ENCODE measurements at regions not wholly inside any gene's neighbourhood (a gene's known extent, or its start where the extent isn't known, plus 50 kb on each side); places are given as distances from the start of the nearest gene placed in this dataset.

DNA sequence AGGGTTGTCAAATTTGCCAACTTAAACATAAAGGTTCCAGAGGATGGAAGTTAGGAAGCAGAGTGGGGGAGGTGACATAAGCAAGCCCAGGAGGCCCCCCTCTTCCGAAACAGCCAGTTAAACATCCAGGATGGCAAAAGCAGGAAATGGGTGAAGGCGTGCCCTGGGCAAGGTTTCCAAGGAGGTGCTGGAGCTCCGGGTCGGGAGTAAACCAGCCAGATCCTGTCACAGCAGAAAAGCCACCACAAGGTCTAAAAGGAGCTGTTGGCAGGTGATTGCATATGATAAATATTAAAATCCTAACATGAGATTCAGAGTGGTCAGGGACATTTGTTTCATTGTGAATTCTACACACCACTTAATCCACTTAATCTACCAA lies 572.2 kb upstream of the SALL3 start:
- no peak for DNase-seq
- no peak overlapping the region for H3K4me3 ChIP-seq
- no peaks in the 10 kb centered on the region for H3K36me3 ChIP-seq
- 45 to 58% (median 55%) methylated on average over 4 of the region's 4 CpGs for WGBS, 4 donors
- no peak for ATAC-seq
- H3K27me3 ChIP-seq: peaks cover 0 to 3% (median 0%) of the 10 kb centered on the region in 9 donors
- TF ChIP-seq POLR2A (IDR thresholded peaks at IDR 0.05): no peak
- TF ChIP-seq, protein P1, sequence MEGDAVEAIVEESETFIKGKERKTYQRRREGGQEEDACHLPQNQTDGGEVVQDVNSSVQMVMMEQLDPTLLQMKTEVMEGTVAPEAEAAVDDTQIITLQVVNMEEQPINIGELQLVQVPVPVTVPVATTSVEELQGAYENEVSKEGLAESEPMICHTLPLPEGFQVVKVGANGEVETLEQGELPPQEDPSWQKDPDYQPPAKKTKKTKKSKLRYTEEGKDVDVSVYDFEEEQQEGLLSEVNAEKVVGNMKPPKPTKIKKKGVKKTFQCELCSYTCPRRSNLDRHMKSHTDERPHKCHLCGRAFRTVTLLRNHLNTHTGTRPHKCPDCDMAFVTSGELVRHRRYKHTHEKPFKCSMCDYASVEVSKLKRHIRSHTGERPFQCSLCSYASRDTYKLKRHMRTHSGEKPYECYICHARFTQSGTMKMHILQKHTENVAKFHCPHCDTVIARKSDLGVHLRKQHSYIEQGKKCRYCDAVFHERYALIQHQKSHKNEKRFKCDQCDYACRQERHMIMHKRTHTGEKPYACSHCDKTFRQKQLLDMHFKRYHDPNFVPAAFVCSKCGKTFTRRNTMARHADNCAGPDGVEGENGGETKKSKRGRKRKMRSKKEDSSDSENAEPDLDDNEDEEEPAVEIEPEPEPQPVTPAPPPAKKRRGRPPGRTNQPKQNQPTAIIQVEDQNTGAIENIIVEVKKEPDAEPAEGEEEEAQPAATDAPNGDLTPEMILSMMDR (IDR thresholded peaks at IDR 0.05): no peak
- H3K27ac ChIP-seq: no peak overlapping the region
- intact Hi-C loops (cut with DNase I): no loop called here
- H3K4me1 ChIP-seq: no peaks in the 10 kb centered on the region
- no peaks in the 10 kb centered on the region for H3K9me3 ChIP-seq

DNA sequence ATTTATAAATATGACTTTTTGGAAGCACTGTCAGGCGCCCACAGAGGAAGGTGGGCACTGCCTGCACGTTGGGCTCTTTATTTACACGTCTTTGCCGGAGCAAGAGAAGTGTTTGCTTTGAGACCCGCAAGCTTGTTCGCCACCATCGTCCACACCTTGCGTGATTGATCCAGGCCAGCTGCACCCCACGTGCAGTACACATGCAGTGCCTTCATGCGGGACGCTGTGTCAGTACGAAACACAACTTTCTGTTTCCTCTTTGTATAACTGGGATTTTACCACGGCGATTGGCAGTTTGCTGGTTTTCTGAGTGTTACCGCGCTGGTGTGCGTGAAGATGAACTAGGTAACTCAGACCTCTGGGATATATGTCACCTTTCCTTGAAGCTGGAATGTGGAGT lies 571.0 kb upstream of the SALL3 start:
- ATAC-seq: no peak

DNA sequence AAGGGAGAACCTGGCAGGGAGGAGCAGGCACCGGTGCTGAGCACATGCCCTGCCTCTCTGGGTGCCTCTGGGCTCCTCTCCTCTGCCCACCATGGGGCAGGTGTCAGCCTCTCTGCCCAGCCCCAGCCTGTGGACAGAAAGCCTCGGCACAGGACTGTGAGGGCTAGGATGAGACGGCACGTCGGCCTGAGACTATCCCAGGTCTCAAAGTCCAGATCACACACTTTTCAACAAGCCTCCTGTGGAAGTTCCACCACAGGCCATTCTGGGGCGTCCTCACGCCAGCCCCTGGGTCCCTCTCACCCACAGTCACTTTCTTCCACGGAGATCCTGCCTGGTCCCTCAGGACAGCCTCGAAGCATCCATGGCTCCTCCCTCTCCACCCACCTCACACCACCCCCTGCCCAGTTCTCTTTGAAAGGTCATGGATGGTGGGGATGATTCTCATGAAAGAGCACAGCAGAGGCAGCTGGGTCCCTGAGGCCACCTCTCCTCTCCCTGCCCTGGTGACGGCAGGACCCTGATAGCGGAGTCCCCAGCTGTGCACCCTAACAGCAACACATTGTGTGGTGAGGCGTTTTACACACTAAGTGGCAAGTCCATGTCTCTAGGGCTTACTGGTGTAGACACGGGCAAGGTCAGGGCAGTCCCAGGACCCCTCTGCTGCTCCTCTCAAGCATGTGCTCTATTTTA lies 569.4 kb upstream of the SALL3 start:
- intact Hi-C loops (cut with DNase I): no loop called here
- no peaks in the 10 kb centered on the region for H3K9me3 ChIP-seq
- no peaks in the 10 kb centered on the region for H3K4me1 ChIP-seq
- TF ChIP-seq, protein P1 (IDR thresholded peaks at IDR 0.05): no peak
- no peak for TF ChIP-seq POLR2A (IDR thresholded peaks at IDR 0.05)
- no peaks in the 10 kb centered on the region for H3K36me3 ChIP-seq
- ATAC-seq (peak in 1 of 4 donors; percentile 13), DNase-seq (no peak)
- WGBS, 4 donors: 78 to 85% (median 83%) methylated on average over 13 of the region's 13 CpGs
- H3K27ac ChIP-seq: no peak overlapping the region
- H3K27me3 ChIP-seq: peaks cover 0 to 3% (median 0%) of the 10 kb centered on the region in 9 donors
- H3K4me3 ChIP-seq: no peak overlapping the region

More for the DNA sequence above, 571.0 kb upstream of the SALL3 start:
- Histone ChIP-seq H3K27me3 (peaks cover 0 to 3% (median 0%) of the 10 kb centered on the region in 9 donors), H3K9me3 (no peaks in the 10 kb centered on the region), H3K4me3 (no peak overlapping the region), H3K27ac (no peak overlapping the region), H3K36me3 (no peaks in the 10 kb centered on the region), H3K4me1 (no peaks in the 10 kb centered on the region)
- TF ChIP-seq, protein P1 (IDR thresholded peaks at IDR 0.05): no peak
- no peak for TF ChIP-seq POLR2A (IDR thresholded peaks at IDR 0.05)
- intact Hi-C loops (cut with DNase I): no loop called here
- WGBS, 4 donors: 83 to 85% (median 84%) methylated on average over 17 of the region's 17 CpGs
- no peak for DNase-seq

DNA sequence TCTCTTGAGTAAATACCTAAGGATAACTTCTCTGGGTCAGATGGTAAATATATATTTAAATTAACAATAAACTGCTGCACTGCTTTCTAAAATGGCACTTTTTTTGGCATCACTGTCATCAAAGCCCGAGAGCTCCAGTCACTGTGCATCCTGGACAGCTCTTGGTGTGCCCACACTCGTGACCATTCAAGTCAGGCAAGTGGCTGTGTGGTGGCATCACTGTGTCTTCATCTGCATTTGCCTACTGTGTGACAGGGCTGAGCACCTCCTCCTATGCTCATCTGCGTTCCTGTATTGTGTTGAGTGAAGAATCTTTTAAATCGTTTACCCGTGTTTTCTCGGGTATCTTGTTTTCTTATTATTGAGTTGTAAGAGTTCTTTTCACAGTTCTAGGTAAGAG lies 568.1 kb upstream of the SALL3 start:
- Histone ChIP-seq H3K27me3 (no peaks in the 10 kb centered on the region), H3K4me1 (no peaks in the 10 kb centered on the region), H3K4me3 (no peak overlapping the region), H3K9me3 (no peaks in the 10 kb centered on the region), H3K27ac (no peak overlapping the region), H3K36me3 (no peaks in the 10 kb centered on the region)
- 87 to 89% (median 88%) methylated on average over 6 of the region's 6 CpGs for WGBS, 4 donors
- intact Hi-C loops (cut with DNase I): no loop called here
- TF ChIP-seq, protein P1 (IDR thresholded peaks at IDR 0.05): no peak
- TF ChIP-seq POLR2A (IDR thresholded peaks at IDR 0.05): no peak
- DNase-seq: no peak
- no peak for ATAC-seq

All from heart left ventricle (tissue), 16 donors.